ENCODE measurements at regions not wholly inside any gene's neighbourhood (a gene's known extent, or its start where the extent isn't known, plus 50 kb on each side); places are given as distances from the start of the nearest gene placed in this dataset.

GRCh38 chr2:22600999-22601398 is 784.0 kb upstream of the KLHL29 start:
- no peak for TF ChIP-seq CTCF (IDR thresholded peaks at IDR 0.05)
- TF ChIP-seq POLR2AphosphoS5 (IDR thresholded peaks at IDR 0.05) = no peak
